ENCODE measurements at regions not wholly inside any gene's neighbourhood (a gene's known extent, or its start where the extent isn't known, plus 50 kb on each side); places are given as distances from the start of the nearest gene placed in this dataset.

GRCh38 chr9:88777498-88778312, 213.6 kb upstream of the S1PR3 start:
- H3K4me3 ChIP-seq (ENCODE audit: low read depth, low read length), result no peak overlapping the region
- TF ChIP-seq CTCF (IDR thresholded peaks at IDR 0.05; ENCODE audit: control insufficient read depth, extremely low read depth, insufficient read depth), result no peak

GRCh38 chr9:88781628-88782391, 209.5 kb upstream of the S1PR3 start:
- TF ChIP-seq CTCF (IDR thresholded peaks at IDR 0.05; ENCODE audit: control insufficient read depth, extremely low read depth, insufficient read depth), result no peak
- no peak for DNase-seq (ENCODE audit: low read depth)
- no peak overlapping the region for H3K4me3 ChIP-seq (ENCODE audit: low read depth, low read length)

More at GRCh38 chr9:88777498-88778312, 213.6 kb upstream of the S1PR3 start:
- DNase-seq (ENCODE audit: low read depth), result no peak

GRCh38 chr9:88782931-88783710, 208.1 kb upstream of the S1PR3 start:
- no peak for TF ChIP-seq CTCF (IDR thresholded peaks at IDR 0.05; ENCODE audit: control insufficient read depth, extremely low read depth, insufficient read depth)
- no peak for DNase-seq (ENCODE audit: low read depth)
- no peak overlapping the region for H3K4me3 ChIP-seq (ENCODE audit: low read depth, low read length)

GRCh38 chr9:88783711-88784083, 207.6 kb upstream of the S1PR3 start:
- H3K4me3 ChIP-seq (ENCODE audit: low read depth, low read length), result no peak overlapping the region
- DNase-seq (ENCODE audit: low read depth), result no peak
- no peak for TF ChIP-seq CTCF (IDR thresholded peaks at IDR 0.05; ENCODE audit: control insufficient read depth, extremely low read depth, insufficient read depth)

- no peak for TF ChIP-seq CTCF (IDR thresholded peaks at IDR 0.05; ENCODE audit: control insufficient read depth, extremely low read depth, insufficient read depth)
- DNase-seq (ENCODE audit: low read depth), result no peak
- no peak overlapping the region for H3K4me3 ChIP-seq (ENCODE audit: low read depth, low read length)
Measured at GRCh38 chr9:88784960-88785359, 206.3 kb upstream of the S1PR3 start.

GRCh38 chr9:88786291-88787079, 204.8 kb upstream of the S1PR3 start:
- H3K4me3 ChIP-seq (ENCODE audit: low read depth, low read length), result no peak overlapping the region
- no peak for TF ChIP-seq CTCF (IDR thresholded peaks at IDR 0.05; ENCODE audit: control insufficient read depth, extremely low read depth, insufficient read depth)
- no peak for DNase-seq (ENCODE audit: low read depth)
